Upper lobe of left lung (tissue), 4 donors: ENCODE measurements at regions not wholly inside any gene's neighbourhood (a gene's known extent, or its start where the extent isn't known, plus 50 kb on each side); places are given as distances from the start of the nearest gene placed in this dataset.

Experiments used
- POLR2A ChIP-seq, 4 donors: fragments of 450-650 bp; IDR thresholded peaks; one replicate each; pipeline ENCODE4 v1.5.1; 2016 to 2017; ENCODE audit warnings: antibody characterized with exemption in 4 of 4, mild to moderate bottlenecking in 2 of 4
- TF ChIP-seq, protein P1 (sequence below), 6 experiments: fragments of 450-650 bp in 4 of 6; fragments of 200-600 bp in 2 of 6; sonication (generic) in 2 of 6; IDR thresholded peaks; one replicate each; pipeline ENCODE4 v1.5.1; 2016 to 2019; ENCODE audit warnings: antibody characterized with exemption in 6 of 6

DNA sequence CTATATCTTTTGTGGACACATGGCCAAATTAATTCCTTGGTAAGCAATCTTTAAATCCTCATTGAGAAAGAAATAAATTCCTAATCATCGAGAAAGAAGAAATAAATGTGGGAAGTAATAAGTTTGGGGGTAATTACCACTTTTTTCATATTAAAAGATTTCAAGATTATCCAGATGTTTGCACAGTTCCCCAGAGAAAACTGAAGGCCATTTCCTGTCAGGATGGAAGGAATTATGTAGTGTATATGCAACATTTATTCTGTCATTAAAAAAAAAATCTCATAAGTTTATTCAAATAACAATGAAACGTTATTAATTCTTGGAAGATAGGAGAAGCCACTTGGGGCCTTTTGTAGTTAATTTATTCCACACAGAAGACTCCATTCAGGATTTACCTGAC, 385.6 kb upstream of the NR3C2 start:
- TF ChIP-seq POLR2A (IDR thresholded peaks at IDR 0.05) = no peak
- TF ChIP-seq, protein P1, sequence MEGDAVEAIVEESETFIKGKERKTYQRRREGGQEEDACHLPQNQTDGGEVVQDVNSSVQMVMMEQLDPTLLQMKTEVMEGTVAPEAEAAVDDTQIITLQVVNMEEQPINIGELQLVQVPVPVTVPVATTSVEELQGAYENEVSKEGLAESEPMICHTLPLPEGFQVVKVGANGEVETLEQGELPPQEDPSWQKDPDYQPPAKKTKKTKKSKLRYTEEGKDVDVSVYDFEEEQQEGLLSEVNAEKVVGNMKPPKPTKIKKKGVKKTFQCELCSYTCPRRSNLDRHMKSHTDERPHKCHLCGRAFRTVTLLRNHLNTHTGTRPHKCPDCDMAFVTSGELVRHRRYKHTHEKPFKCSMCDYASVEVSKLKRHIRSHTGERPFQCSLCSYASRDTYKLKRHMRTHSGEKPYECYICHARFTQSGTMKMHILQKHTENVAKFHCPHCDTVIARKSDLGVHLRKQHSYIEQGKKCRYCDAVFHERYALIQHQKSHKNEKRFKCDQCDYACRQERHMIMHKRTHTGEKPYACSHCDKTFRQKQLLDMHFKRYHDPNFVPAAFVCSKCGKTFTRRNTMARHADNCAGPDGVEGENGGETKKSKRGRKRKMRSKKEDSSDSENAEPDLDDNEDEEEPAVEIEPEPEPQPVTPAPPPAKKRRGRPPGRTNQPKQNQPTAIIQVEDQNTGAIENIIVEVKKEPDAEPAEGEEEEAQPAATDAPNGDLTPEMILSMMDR (IDR thresholded peaks at IDR 0.05) = no peak
